GM12878 (cell line): ENCODE measurements at regions not wholly inside any gene's neighbourhood (a gene's known extent, or its start where the extent isn't known, plus 50 kb on each side); places are given as distances from the start of the nearest gene placed in this dataset.

Experiments used
- ATF7 ChIP-seq: fragments of 450-650 bp; IDR thresholded peaks from 2 replicates; pipeline ENCODE4 v1.6.1; 2016; ENCODE audit warnings: low read depth, mild to moderate bottlenecking
- BMI1 ChIP-seq: fragments of 450-650 bp; IDR thresholded peaks from 2 replicates; pipeline ENCODE4 v1.6.1; 2016; ENCODE audit warnings: mild to moderate bottlenecking, moderate library complexity, borderline replicate concordance
- CBX3 ChIP-seq: fragments of 200-600 bp; sonication (generic); IDR thresholded peaks from 2 replicates; pipeline ENCODE4 v1.6.1; 2016; ENCODE audit warnings: low read depth, borderline replicate concordance
- CEBPZ ChIP-seq: fragments of 150-350 bp; IDR thresholded peaks from 2 replicates; pipeline ENCODE4 v1.6.1; 2016; ENCODE audit warnings: low read depth, low read length
- CHD1 ChIP-seq: IDR thresholded peaks from 2 replicates; pipeline ENCODE4 v1.6.1; 2012; ENCODE audit warnings: low read depth, low read length, improper control_type of control experiment
- EZH2 ChIP-seq: IDR thresholded peaks from 2 replicates; pipeline ENCODE4 v1.6.1; 2012; ENCODE audit warnings: low read depth, mild to moderate bottlenecking, control low read depth, inconsistent platforms, low read length, borderline replicate concordance; ENCODE audit not compliant: control insufficient read depth
- FOS ChIP-seq: IDR thresholded peaks from 3 replicates; pipeline ENCODE4 v1.6.1; 2011; ENCODE audit warnings: borderline replicate concordance; ENCODE audit not compliant: insufficient read length; ENCODE audit errors: extremely low read depth
- JUND ChIP-seq: IDR thresholded peaks from 2 replicates; pipeline ENCODE4 v1.6.1; 2012; ENCODE audit warnings: low read depth, mild to moderate bottlenecking, low read length, improper control_type of control experiment, moderate library complexity
- MEF2B ChIP-seq: fragments of 450-650 bp; IDR thresholded peaks from 2 replicates; pipeline ENCODE4 v1.6.1; 2018; ENCODE audit warnings: mild to moderate bottlenecking, moderate library complexity; ENCODE audit not compliant: partially characterized antibody, poor library complexity, severe bottlenecking
- NRF1 ChIP-seq: conservative IDR thresholded peaks from 2 replicates; pipeline ENCODE4 v1.6.1; 2011; ENCODE audit warnings: mild to moderate bottlenecking, low read depth, low read length, improper control_type of control experiment
- PBX3 ChIP-seq: IDR thresholded peaks from 2 replicates; pipeline ENCODE4 v1.6.1; 2011; ENCODE audit warnings: mild to moderate bottlenecking, low read depth, low read length, moderate library complexity; ENCODE audit not compliant: insufficient replicate concordance
- PML ChIP-seq: IDR thresholded peaks from 2 replicates; pipeline ENCODE4 v1.6.1; 2012; ENCODE audit warnings: low read length, inconsistent platforms
- TBL1XR1 ChIP-seq: IDR thresholded peaks from 2 replicates; pipeline ENCODE4 v1.6.1; 2012; ENCODE audit warnings: low read depth, low read length, improper control_type of control experiment
- YY1 ChIP-seq: IDR thresholded peaks from 2 replicates; pipeline ENCODE4 v1.6.1; 2011; ENCODE audit warnings: low read depth, mild to moderate bottlenecking, low read length
- ZSCAN29 ChIP-seq: fragments of 450-650 bp; IDR thresholded peaks from 2 replicates; pipeline ENCODE4 v1.6.1; 2017; ENCODE audit warnings: mild to moderate bottlenecking, moderate library complexity
- TF ChIP-seq, protein P1 (sequence below): fragments of 150-350 bp; IDR thresholded peaks from 2 replicates; pipeline ENCODE4 v1.6.1; 2014; ENCODE audit warnings: mild to moderate bottlenecking, low read depth, low read length

DNA sequence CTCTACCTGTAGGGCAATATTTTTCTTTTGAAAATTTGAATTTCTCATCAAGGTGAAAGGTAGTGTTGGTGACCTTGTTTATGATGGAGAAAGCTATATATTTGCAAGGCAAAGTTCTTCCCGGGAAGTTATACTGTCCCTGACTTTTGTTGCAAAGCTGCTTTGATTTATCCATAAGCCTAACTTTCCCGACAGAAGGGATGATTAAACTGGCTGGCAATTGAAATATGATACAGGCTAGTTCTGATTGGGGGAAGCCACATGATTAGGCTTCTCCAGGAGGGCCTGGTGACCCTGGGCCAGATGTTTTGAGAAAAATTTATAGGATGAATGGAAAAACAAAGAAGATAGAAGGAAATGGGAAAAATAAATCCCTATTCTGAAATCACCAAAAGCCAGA is 215.5 kb downstream of the ACTR3B start (continued):
- TF ChIP-seq CEBPZ (no peak), ATF7 (no peak), ZSCAN29 (no peak), PML (no peak), EZH2 (no peak), JUND (no peak), CBX3 (no peak), YY1 (no peak), BMI1 (no peak), PBX3 (no peak), MEF2B (no peak), NRF1 (no peak), FOS (no peak), TBL1XR1 (no peak), CHD1 (no peak)
- TF ChIP-seq, protein P1, sequence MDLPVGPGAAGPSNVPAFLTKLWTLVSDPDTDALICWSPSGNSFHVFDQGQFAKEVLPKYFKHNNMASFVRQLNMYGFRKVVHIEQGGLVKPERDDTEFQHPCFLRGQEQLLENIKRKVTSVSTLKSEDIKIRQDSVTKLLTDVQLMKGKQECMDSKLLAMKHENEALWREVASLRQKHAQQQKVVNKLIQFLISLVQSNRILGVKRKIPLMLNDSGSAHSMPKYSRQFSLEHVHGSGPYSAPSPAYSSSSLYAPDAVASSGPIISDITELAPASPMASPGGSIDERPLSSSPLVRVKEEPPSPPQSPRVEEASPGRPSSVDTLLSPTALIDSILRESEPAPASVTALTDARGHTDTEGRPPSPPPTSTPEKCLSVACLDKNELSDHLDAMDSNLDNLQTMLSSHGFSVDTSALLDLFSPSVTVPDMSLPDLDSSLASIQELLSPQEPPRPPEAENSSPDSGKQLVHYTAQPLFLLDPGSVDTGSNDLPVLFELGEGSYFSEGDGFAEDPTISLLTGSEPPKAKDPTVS, result no peak
